GM19467 (cell line): ENCODE measurements at regions not wholly inside any gene's neighbourhood (a gene's known extent, or its start where the extent isn't known, plus 50 kb on each side); places are given as distances from the start of the nearest gene placed in this dataset.
"Not testable (repeated sequence)": the region's sequence is repeated elsewhere in the genome, so short reads cannot be mapped to it uniquely, and the experiment has no call there.

Experiments used
- ATAC-seq: cut with Tn5 transposase; IDR thresholded peaks from one replicate; pipeline ENCODE4 v1.9.1; 2021; ENCODE audit warnings: mild to moderate bottlenecking, moderate library complexity; ENCODE audit not compliant: unreplicated experiment

- no peak for ATAC-seq
Observed at GRCh38 chr4:55028196-55028595, 97.2 kb downstream of the KDR start.

GRCh38 chr4:55027596-55027995 is 97.8 kb downstream of the KDR start:
- no peak for ATAC-seq

GRCh38 chr4:55025456-55025855 is 99.9 kb downstream of the KDR start:
- not testable (repeated sequence) for ATAC-seq

GRCh38 chr4:55023030-55023429 is 102.4 kb downstream of the KDR start:
- ATAC-seq, result no peak

GRCh38 chr4:55021214-55021613 is 104.2 kb downstream of the KDR start:
- ATAC-seq, result no peak

GRCh38 chr4:55020131-55020530 is 105.3 kb downstream of the KDR start:
- ATAC-seq, result no peak

- no peak for ATAC-seq
Observed at GRCh38 chr4:55018978-55019377, 106.4 kb downstream of the KDR start.

- ATAC-seq, result no peak
Observed at GRCh38 chr4:55018521-55018920, 106.9 kb downstream of the KDR start.

GRCh38 chr4:55017406-55017805 is 108.0 kb downstream of the KDR start:
- no peak for ATAC-seq

- no peak for ATAC-seq
Observed at GRCh38 chr4:55016131-55016530, 109.3 kb downstream of the KDR start.

- ATAC-seq, result no peak
Observed at GRCh38 chr4:55014876-55015275, 110.5 kb downstream of the KDR start.

GRCh38 chr4:55013431-55013955 is 111.9 kb downstream of the KDR start:
- ATAC-seq, result no peak

GRCh38 chr4:55012363-55013230 is 112.8 kb downstream of the KDR start:
- no peak for ATAC-seq

- no peak for ATAC-seq
Observed at GRCh38 chr4:55011761-55012160, 113.6 kb downstream of the KDR start.

GRCh38 chr4:55010550-55010949 is 114.8 kb downstream of the KDR start:
- ATAC-seq, result no peak

- ATAC-seq, result no peak
Observed at GRCh38 chr4:55008166-55009056, 117.0 kb downstream of the KDR start.

- no peak for ATAC-seq
Observed at GRCh38 chr4:55005910-55006309, 119.5 kb downstream of the KDR start.

GRCh38 chr4:55004831-55005230 is 120.6 kb downstream of the KDR start:
- no peak for ATAC-seq

- ATAC-seq, result no peak
Observed at GRCh38 chr4:55002431-55002830, 123.0 kb downstream of the KDR start.

GRCh38 chr4:55001538-55001937 is 123.9 kb downstream of the KDR start:
- no peak for ATAC-seq

- no peak for ATAC-seq
Observed at GRCh38 chr4:54999003-54999402, 126.4 kb downstream of the KDR start.
